ENCODE measurements at regions not wholly inside any gene's neighbourhood (a gene's known extent, or its start where the extent isn't known, plus 50 kb on each side); places are given as distances from the start of the nearest gene placed in this dataset.
A peak's percentile ranks its signal among the peaks of the same experiment; 100 is the strongest.
"Not testable (repeated sequence)": the region's sequence is repeated elsewhere in the genome, so short reads cannot be mapped to it uniquely, and the experiment has no call there.

DNA sequence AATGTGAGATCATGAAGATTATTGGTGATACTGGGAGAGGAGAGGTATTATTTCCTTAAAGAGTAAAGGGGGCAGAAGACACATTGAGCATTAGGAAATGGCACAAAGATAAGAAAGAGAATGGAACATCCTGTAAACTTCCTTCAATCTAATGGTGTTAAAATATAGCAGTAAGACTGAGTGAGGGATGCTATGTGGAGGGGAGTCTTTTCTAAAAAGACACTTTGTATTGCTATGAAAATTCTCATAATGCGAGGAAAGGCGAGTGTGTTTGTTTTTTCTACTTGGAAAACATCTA is 405.2 kb downstream of the ARL4A start:
- DNase-seq (ENCODE audit: low spot score): no peak

DNA sequence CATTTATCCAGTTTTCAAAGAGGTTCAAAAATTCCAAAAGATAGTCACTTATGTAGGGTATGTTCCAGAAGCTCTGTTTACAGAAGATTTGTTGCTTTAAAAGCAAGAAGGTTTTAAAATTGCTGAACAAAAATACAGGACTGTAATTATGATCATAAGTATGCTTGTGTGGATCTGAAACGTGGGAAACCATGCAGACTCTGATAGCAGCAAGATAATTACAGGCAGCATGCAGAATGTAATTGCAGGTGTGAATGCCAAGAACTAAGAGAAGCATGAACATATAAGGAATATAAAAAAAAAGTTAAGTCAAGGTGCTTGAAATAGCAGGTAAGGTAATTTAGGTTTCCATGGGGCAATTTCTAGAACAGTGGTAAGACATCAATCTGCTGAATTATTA is 405.7 kb downstream of the ARL4A start:
- no peak for DNase-seq (ENCODE audit: low spot score)

DNA sequence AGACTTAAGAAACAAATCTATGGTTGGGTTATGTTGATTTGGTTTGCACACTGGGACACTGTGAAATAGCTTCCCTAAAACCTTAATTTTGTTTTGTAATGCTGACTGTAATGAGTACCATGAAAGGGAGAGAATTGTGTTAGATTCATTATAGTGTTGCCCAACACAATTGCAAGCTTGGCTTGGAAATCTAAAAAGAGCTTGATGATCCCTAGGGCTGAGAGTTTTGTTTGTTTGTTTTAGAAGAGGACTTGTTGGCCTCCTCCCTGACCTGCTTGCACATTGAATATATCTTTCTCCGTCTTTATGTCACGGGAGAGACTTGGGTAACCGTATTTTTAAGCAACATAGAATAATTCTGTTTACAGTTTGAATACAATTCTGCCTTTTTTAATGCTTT is 410.1 kb downstream of the ARL4A start:
- no peak for DNase-seq (ENCODE audit: low spot score)

DNA sequence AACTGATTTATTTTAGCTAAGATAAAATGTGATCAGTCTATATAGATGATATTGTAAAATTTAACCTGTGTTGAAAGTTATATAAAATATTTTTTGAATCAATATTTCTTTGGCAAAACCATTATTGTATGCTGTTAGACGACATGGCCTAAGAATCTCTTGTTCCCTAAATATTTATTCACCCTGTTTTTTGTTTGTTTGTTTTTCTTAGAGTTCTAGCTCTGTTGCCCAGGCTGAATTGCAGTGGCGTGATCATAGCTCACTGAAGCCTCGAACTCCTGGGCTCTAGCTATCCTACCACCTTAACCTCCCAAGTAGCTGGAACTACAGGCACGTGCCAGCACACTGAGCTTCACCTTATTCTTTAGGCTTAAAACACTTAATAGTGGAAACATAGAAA is 410.7 kb downstream of the ARL4A start:
- no peak for DNase-seq (ENCODE audit: low spot score)

DNA sequence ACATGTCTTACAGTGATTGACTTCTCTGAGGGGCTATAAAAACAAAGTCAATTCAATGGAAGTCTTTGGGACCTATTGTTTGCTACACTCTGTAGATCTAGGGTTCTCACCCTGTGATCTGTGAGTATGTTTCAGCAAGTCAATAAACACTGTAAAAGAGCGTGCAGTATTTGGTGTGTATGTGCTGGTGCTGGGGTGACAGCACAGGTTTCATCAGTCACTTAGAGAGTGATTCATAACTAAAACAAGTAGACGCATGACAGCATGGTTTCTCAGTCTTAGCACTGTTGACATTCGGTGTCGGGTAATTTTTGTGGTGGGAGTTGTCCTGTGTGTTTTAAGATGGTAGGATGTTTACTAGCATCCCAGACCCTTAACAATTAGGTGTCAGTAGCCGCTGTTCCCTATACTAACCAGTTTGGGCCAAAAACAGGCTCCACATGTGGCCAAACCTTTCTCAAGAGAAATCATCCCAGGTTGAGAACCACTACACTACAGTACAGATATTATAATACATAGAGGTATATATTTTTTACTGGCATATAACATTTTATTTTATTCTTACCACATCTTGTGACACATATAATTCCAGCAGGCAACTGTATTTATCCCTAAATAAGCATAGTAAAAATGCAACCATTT is 411.8 kb downstream of the ARL4A start:
- no peak for DNase-seq (ENCODE audit: low spot score)

DNA sequence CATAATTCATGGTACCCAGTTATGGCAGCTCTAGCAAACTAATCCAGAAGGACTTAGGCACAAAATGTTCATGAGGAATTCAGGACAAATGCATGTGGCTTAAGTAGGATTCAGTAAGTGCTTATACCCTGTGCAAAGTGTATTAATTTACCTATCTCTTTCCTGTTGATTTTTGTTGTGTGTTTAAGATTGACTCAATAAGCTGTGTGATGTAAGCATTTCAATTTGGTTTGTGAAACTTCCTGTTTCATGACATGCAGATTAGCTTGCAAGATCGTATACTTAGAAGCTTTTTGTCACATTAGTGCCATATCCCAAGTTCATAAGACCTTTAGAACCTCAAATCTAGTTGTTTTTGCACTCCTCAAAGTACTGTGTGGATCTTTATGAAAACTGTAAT is 416.7 kb downstream of the ARL4A start:
- no peak for DNase-seq (ENCODE audit: low spot score)

DNA sequence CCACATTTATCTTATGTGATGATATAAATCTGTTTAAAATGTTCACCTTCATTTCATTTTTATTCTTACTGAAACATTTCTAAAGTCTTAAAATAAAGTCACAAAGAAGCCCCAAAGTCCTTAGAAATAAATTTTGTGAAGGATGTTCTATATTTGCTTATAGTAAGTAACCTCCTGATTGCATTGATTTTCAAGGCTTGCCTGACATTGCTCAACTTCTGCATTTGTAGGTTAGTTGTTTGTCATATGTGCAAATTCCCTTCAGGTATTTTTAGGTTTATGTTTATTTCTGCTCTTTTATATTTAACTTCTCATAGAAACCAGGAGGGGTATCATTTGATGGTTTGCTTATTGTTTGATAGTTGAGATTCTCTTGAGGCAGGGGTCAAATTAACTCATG is 417.8 kb downstream of the ARL4A start:
- DNase-seq (ENCODE audit: low spot score): no peak

DNA sequence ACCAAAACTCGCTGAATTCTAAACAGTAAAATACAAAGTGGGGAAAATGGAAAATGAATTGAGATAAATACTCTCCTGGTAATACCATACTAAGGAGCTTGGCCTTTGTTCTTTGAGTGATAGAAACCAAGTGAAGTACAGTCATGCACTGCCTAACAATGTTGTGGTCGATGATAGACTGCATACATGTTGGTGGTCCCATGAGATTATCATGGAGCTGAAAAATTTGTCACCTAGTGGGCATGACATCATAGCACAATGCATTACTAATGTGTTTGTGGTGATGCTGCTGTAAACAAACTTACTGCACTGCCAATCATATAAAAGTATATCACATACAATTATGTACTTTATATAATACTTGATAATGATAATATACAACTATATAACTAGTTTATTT is 419.1 kb downstream of the ARL4A start:
- no peak for DNase-seq (ENCODE audit: low spot score)

DNA sequence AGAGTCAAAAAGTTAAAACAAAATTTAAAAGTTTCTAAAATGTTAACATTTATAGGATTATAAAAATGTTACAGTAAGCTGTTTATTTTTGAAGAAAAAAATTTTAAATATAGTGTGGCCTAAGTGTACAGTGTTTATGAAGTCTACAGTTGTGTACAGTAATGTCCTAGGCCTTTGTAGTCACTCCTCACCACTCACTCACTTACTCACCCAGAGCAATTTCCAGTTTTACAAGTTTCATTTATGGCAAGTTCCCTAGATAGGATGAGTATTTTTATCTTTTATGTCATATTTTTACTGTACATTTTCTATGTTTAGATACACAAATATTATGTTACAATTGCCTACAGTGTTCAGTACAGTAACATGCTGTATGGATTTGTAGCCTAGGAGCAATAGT is 419.9 kb downstream of the ARL4A start:
- no peak for DNase-seq (ENCODE audit: low spot score)

DNA sequence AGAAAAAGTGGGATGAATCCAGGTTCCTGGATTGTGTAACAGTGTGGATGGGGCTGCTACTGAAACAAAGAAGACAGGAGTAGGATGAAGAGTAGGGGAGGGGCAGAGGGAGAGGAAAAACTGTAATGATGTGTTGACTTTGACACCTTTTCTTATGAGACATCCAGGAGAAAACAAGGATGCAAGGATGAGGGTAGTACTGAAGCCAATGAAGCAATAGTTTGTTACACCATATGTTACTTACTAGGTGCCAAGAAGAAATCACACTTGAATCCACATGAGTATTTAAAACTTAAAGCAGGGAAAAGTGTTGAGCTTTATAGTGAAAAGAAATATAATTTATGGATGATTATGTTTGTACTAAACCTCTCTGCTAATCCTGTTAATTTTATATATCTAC is 420.6 kb downstream of the ARL4A start:
- DNase-seq (ENCODE audit: low spot score): no peak

DNA sequence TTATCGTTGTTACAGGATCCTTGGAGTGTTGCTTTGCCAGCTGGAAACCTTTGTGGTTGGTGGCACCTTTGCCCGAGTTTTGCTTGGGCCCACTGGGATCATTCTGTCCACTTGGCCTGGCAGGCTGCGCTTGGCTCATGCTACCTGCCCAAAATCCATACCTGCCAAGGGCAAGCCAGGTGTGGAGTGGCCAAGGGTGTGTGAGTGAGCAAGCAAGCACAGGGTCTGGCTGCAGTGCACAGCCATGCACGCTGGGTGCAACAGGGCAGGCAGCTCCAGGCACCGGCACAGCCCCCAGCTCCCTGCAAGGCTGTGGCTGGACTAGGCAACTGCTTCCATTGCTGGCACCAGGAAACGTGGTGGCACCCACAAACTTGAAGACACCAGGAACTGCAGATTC is 421.8 kb downstream of the ARL4A start:
- no peak for DNase-seq (ENCODE audit: low spot score)

DNA sequence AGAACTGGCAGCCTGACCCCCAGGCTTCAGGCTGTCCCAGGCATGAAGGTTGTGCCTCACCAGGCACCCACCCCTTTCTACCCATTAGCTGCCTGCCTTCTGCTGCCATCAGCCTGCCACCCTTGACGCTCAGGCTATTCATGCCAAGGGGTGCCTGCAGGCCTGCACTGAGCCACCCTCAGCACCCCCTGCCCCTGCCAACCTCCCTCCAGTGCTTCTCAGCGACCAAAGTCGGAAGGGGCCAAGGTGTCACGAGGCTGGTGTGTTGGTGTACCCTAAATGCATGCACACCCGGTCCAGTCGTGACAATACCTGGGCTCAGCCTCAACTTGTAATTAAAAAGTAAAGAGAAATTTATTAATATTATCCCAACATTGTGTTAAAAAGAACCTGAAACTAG is 422.7 kb downstream of the ARL4A start:
- no peak for DNase-seq (ENCODE audit: low spot score)

DNA sequence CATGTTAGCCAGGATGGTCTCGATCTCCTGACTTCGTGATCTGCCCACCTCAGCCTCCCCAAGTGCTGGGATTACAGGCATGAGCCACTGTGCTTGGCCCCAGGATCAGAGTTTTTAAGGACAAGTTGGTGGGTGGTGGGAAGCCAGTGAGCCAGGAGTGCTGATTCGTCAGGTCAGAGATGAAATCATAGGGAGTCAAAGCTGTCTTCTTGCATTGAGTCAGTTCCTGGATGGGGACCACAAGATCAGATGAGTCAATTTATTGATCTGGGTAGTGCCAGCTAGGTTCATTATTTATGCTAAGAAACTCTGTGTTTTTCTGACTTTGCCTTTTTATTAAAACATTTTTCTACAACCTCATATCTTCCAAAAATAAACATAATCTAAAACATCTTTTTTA is 423.8 kb downstream of the ARL4A start:
- DNase-seq (ENCODE audit: low spot score): no peak

DNA sequence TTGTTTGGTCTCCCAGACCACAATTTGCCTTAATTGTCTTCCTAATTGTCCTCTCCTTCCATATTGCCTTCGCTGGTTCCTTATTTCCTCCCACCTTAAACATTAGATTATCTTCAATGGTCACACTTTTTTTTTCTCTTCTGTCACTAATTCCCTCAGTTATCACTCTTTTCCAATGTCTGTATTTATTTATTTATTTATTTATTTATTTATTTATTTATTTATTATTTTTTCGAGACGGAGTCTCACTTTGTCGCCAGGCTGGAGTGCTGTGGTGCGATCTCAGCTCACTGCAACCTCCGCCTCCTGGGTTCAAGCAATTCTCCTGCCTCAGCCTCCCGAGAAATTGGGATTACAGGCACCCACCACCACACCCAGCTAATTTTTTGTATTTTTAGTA is 426.8 kb downstream of the ARL4A start:
- not testable (repeated sequence) for DNase-seq (ENCODE audit: low spot score)

DNA sequence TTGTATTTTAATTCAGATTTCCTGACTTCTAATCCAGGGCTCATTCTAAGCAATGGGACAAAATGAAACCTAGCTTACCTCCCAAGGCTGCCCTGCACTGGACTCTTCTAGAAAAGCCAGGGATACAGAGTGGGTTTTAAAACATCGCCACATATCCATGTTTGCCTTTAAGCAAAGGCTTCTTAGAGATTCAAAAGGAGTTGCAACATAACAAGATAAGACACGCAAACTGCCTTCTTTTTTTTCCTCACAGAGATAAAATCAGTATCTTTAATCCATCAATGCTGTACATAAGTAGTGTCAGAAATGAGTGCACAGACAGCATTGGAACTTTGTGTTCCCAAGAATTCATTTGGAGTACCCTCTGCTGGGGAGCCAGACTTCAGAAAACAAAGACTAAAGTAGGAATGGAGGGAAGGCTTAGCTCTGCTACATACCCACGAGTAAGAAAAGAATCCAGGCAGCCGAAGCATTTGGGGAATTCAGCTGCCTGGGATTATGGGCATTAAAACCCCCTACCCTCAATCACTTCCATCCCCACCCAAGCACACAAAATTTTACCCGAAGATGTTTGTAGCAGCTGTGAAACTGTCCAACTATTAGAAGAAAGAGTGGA is 427.8 kb downstream of the ARL4A start:
- no peak for DNase-seq (ENCODE audit: low spot score)

DNA sequence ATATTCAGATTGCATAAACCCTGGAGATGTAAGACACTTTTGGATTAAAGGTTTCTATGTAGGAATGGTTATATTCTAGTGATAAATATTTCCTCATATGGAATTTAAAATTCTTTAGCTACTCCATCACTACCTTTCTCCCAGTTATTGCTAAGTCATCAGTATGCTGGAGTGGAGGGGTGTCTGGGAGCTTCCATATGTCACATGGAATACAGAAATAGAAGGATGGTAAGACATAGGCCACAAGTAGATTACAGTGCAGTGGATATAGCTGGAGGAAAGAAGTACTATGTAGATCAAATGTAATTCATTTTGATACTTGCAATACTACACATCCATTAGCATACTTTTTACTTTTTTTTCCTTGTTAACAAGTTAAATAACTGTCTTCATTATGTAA is 428.4 kb downstream of the ARL4A start:
- no peak for DNase-seq (ENCODE audit: low spot score)

DNA sequence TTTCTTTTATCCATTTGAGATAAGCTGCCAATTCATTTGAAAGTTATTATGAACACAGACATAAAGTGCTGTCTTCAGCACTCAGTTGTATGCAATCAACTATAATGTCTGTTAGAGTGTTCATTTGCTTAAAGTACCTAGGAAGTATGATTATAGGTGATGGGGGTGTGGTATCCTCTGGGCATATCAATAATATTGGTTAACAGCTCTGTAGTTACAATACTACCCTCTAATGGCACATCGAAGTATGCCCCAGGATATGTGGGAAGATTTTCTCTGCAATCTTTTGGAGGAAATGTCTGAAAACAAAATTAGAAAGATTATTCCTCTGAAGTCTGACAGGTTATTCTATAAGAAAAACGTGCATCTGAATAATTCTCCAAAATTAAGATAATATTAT is 429.7 kb downstream of the ARL4A start:
- DNase-seq (ENCODE audit: low spot score): peak; percentile 10

DNA sequence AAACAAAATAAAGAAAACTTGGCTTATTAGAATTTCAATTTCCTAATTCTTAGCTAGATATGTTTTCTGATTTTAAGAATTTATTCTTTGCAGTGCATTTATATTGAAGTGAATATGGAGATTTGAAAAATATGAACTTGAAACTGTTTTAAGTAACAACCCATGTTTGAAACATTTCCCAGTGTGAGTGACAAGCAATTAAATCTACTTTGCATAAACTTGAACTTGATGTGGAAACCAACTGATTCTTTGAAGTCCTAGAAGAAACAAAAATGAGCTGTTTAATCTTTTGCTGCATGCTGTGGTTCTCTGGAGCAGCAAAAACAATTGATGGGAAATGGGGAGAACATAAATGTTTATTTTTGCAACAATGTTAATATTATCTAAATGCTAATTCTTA is 430.2 kb downstream of the ARL4A start:
- DNase-seq (ENCODE audit: low spot score): no peak

DNA sequence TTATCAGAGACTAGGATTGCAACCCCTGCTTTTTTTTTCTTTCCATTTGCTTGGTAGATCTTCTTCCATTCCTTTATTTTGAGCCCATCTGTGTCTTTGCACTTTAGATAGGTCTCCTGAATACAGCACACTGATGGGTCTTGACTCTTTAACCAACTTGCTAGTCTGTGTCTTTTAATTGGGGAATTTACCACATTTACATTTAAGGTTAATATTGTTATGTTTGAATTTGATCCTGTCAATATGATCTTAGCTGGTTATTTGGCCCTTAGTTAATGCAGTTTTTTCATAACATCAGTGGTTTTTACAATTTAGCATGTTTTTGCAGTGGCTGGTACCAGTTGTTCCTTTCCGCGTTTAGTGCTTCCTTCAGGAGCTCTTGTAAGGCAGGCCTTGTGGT is 437.2 kb downstream of the ARL4A start:
- not testable (repeated sequence) for DNase-seq (ENCODE audit: low spot score)

DNA sequence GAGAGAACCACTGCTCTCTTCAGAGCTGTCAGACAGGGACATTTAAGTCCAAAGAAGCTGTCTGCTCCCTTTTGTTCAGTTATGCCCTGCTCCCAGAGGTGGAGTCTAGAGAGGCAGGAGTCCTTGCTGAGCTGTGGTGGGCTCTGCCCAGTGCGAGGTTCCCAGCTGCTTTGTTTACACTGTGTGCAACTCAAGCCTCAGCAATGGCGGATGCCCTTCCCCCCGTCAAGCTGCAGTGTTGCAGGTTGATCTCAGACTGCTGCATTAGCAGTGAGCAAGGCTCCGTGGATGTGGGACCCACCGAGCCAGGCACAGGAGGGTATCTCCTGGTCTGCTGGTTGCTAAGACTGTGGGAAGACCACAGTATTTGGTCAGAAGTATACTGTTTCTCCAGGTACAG is 438.9 kb downstream of the ARL4A start:
- no peak for DNase-seq (ENCODE audit: low spot score)

DNA sequence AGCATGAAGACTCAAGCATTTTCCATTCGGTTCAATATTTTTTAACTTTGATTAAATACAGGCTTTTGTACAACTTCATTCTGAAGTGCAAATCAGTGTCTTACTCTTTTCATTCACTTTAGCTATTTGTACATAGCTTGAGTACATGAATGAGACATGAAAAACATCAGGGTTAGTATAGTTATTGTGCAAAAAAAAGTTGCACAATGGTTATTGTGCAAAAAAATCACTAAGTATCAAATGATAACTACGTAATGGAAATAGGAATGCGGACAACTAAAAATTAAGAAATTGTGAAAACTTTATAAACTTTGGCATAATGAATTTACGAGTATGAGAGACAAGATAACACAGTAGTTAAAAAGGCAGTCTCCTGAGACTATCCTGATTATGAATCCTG is 442.9 kb downstream of the ARL4A start:
- no peak for DNase-seq (ENCODE audit: low spot score)

DNA sequence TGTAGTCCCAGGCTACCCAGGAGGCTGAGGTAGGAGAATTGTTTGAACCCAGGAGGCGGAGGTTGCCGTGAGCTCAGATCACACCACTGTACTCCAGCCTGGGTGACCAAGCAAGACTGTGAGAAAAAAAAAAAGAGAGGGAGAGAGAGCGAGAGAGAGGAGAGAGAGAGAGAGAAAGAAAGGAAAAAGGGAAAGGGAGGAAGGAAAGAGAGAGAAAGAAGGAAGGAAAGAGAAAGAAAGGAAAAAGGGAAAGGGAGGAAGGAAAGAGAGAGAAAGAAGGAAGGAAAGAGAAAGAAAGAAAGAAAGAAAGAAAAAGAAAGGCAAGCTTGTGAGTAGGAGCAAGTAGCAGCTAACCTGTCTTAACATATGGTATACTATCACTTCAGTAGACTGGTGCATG is 443.5 kb downstream of the ARL4A start:
- DNase-seq (ENCODE audit: low spot score): not testable (repeated sequence)

DNA sequence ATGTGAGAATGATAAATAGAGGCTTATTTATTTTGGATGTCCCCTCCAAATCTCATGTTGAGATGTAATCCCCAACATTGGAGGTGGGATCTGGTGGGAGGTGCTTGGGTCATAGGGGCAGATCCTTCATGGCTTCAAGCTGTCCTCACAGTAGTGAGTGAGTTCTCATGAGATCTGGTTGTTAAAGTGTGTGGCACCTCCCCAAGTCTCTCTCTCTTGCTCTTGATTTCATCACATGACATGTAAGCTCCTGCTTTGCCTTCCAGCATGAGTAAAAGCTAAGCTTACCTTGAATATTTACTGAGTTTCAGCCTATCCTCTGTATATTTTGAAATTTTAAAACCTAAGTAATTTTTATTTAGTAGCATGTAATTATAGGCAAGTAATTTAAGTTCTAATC is 444.9 kb downstream of the ARL4A start:
- DNase-seq (ENCODE audit: low spot score): no peak

DNA sequence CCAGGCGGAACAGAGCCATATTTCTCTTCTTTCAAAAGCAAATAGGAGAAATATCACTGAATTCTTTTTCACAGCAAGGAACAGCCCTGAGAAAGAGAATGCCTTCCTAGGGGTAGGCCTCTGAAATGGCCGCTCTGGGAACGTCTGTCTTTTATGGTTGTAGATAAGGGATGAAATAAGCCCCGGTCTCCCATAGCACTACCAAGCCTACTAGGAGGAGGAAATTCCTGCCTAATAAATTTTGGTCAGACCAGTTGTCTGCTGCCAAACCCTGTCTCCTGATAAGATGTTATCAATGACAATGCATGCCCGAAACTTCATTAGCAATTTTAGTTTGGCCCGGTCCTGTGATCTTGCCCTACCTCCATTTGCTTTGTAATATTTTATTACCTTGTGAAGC is 448.9 kb downstream of the ARL4A start:
- not testable (repeated sequence) for DNase-seq (ENCODE audit: low spot score)

DNA sequence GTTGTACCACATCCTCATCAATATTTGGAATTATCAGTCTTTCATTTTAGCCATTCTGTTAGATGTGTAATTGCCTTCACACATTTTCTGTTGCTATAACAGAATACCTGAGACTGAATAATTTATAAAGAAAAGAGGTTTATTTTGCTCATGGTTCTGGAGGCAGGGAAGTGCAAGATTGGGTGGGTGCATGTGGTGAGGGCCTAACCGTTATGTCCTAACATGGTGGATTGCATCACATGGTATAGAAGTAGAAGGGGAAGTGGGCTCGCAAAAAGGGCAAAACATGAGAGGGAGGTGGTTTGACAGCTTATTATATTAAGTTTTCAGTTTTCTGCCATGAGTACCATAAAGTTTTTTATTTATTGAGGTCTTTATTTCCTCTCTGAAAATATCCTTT is 452.0 kb downstream of the ARL4A start:
- DNase-seq (ENCODE audit: low spot score): no peak
